RWPE2 (cell line): ENCODE measurements at regions not wholly inside any gene's neighbourhood (a gene's known extent, or its start where the extent isn't known, plus 50 kb on each side); places are given as distances from the start of the nearest gene placed in this dataset.
A peak's percentile ranks its signal among the peaks of the same experiment; 100 is the strongest.
"Not testable (repeated sequence)": the region's sequence is repeated elsewhere in the genome, so short reads cannot be mapped to it uniquely, and the experiment has no call there.

ENCODE experiments used
- ATAC-seq: fragments of 200-7000 bp; cut with Tn5 transposase; 3 replicates; pipeline ENCODE4 v1.9.1; 2021; ENCODE audit warnings: low read depth
- DNase-seq: peaks from one replicate; pipeline ENCODE4 v3.0.0-alpha.2; 2020; ENCODE audit warnings: low spot score
- H3K27ac ChIP-seq: fragments of 450-650 bp; 2 replicates; pipeline ENCODE4 v1.5.1; 2017; ENCODE audit warnings: mild to moderate bottlenecking; ENCODE audit not compliant: poor library complexity, severe bottlenecking
- H3K27me3 ChIP-seq: fragments of 250-450 bp; sonication (Bioruptor Pico); 2 replicates; pipeline ENCODE4 v1.5.1; 2021; ENCODE audit warnings: mild to moderate bottlenecking, moderate library complexity; ENCODE audit not compliant: insufficient read depth, poor library complexity, severe bottlenecking
- H3K36me3 ChIP-seq: fragments of 250-450 bp; sonication (Bioruptor Pico); 2 replicates; pipeline ENCODE4 v1.5.1; 2020; ENCODE audit warnings: low read depth, mild to moderate bottlenecking, moderate library complexity
- H3K4me1 ChIP-seq: fragments of 250-450 bp; sonication (Bioruptor Pico); 2 replicates; pipeline ENCODE4 v1.5.1; 2021; ENCODE audit warnings: mild to moderate bottlenecking, moderate library complexity; ENCODE audit not compliant: insufficient read depth, poor library complexity, severe bottlenecking
- H3K4me3 ChIP-seq: fragments of 250-450 bp; sonication (Bioruptor Pico); 2 replicates; pipeline ENCODE4 v1.5.1; 2021; ENCODE audit warnings: mild to moderate bottlenecking, moderate library complexity; ENCODE audit not compliant: severe bottlenecking
- H3K9me3 ChIP-seq: fragments of 250-450 bp; sonication (Bioruptor Pico); 2 replicates; pipeline ENCODE4 v1.5.1; 2021; ENCODE audit warnings: mild to moderate bottlenecking, moderate library complexity; ENCODE audit not compliant: severe bottlenecking

- not testable (repeated sequence) for DNase-seq, ATAC-seq, H3K36me3 ChIP-seq, H3K9me3 ChIP-seq, H3K4me3 ChIP-seq, H3K4me1 ChIP-seq, H3K27ac ChIP-seq, H3K27me3 ChIP-seq
These were observed 78.7 kb upstream of the TNK2 start for GRCh38 chr3:195987001-195987400.

GRCh38 chr3:195986576-195986975 is 78.2 kb upstream of the TNK2 start:
- H3K27me3 ChIP-seq, ATAC-seq, H3K4me3 ChIP-seq, DNase-seq, H3K27ac ChIP-seq, H3K36me3 ChIP-seq, H3K4me1 ChIP-seq, H3K9me3 ChIP-seq: not testable (repeated sequence)

- H3K9me3 ChIP-seq, H3K4me1 ChIP-seq, H3K36me3 ChIP-seq, DNase-seq, H3K4me3 ChIP-seq, H3K27ac ChIP-seq, ATAC-seq, H3K27me3 ChIP-seq: not testable (repeated sequence)
These were observed 77.1 kb upstream of the TNK2 start for GRCh38 chr3:195985348-195985920.

GRCh38 chr3:195984392-195985030 is 76.2 kb upstream of the TNK2 start:
- H3K9me3 ChIP-seq, DNase-seq, ATAC-seq: not testable (repeated sequence)

GRCh38 chr3:195983880-195984279 is 75.5 kb upstream of the TNK2 start:
- H3K36me3 ChIP-seq, DNase-seq: not testable (repeated sequence)
- peak; percentile 36; the same call in 1 of the 3 replicates for ATAC-seq

More at GRCh38 chr3:195984392-195985030, 76.2 kb upstream of the TNK2 start:
- H3K27me3 ChIP-seq, H3K27ac ChIP-seq, H3K36me3 ChIP-seq, H3K4me3 ChIP-seq, H3K4me1 ChIP-seq: not testable (repeated sequence)

GRCh38 chr3:195982754-195983153 is 74.4 kb upstream of the TNK2 start:
- H3K4me3 ChIP-seq, H3K9me3 ChIP-seq, ATAC-seq, H3K27ac ChIP-seq, H3K27me3 ChIP-seq, H3K4me1 ChIP-seq, DNase-seq, H3K36me3 ChIP-seq: not testable (repeated sequence)

More at GRCh38 chr3:195983880-195984279, 75.5 kb upstream of the TNK2 start:
- H3K9me3 ChIP-seq, H3K4me3 ChIP-seq, H3K27me3 ChIP-seq, H3K4me1 ChIP-seq, H3K27ac ChIP-seq: not testable (repeated sequence)

- H3K27me3 ChIP-seq, H3K4me1 ChIP-seq, DNase-seq, H3K4me3 ChIP-seq, H3K36me3 ChIP-seq, H3K27ac ChIP-seq, H3K9me3 ChIP-seq, ATAC-seq: not testable (repeated sequence)
These were observed 73.4 kb upstream of the TNK2 start for GRCh38 chr3:195981778-195982177.

- H3K27ac ChIP-seq, DNase-seq, H3K9me3 ChIP-seq, H3K36me3 ChIP-seq, H3K4me1 ChIP-seq, ATAC-seq, H3K27me3 ChIP-seq, H3K4me3 ChIP-seq: not testable (repeated sequence)
These were observed 71.5 kb upstream of the TNK2 start for GRCh38 chr3:195979877-195980276.

- H3K9me3 ChIP-seq, H3K4me1 ChIP-seq, H3K4me3 ChIP-seq, H3K27me3 ChIP-seq, ATAC-seq, H3K36me3 ChIP-seq, DNase-seq, H3K27ac ChIP-seq: not testable (repeated sequence)
These were observed 70.2 kb upstream of the TNK2 start for GRCh38 chr3:195978585-195978984.

- not testable (repeated sequence) for H3K9me3 ChIP-seq, H3K27me3 ChIP-seq, H3K27ac ChIP-seq, DNase-seq, H3K36me3 ChIP-seq, H3K4me1 ChIP-seq, ATAC-seq, H3K4me3 ChIP-seq
These were observed 68.5 kb upstream of the TNK2 start for GRCh38 chr3:195976876-195977275.

GRCh38 chr3:195974281-195974680 is 65.9 kb upstream of the TNK2 start:
- H3K4me1 ChIP-seq, ATAC-seq, H3K27ac ChIP-seq, DNase-seq, H3K4me3 ChIP-seq, H3K27me3 ChIP-seq, H3K36me3 ChIP-seq, H3K9me3 ChIP-seq: not testable (repeated sequence)

- not testable (repeated sequence) for DNase-seq, H3K27ac ChIP-seq, ATAC-seq, H3K27me3 ChIP-seq, H3K4me3 ChIP-seq, H3K9me3 ChIP-seq, H3K36me3 ChIP-seq, H3K4me1 ChIP-seq
These were observed 62.5 kb upstream of the TNK2 start for GRCh38 chr3:195970873-195971272.
